Lower lobe of right lung (tissue), 2 donors: ENCODE measurements at regions not wholly inside any gene's neighbourhood (a gene's known extent, or its start where the extent isn't known, plus 50 kb on each side); places are given as distances from the start of the nearest gene placed in this dataset.

ENCODE experiments used
- ATAC-seq, 2 donors: fragments of 200-7000 bp; cut with Tn5 transposase; one replicate each; pipeline ENCODE4 v1.9.1; 2020 to 2022; ENCODE audit warnings: mild to moderate bottlenecking in 2 of 2, moderate library complexity in 2 of 2
- DNase-seq: peaks from one replicate; pipeline ENCODE4 v3.0.0-alpha.2; 2020
- H3K27ac ChIP-seq: fragments of 200-600 bp; one replicate; pipeline ENCODE4 v1.8.0; 2022
- H3K27me3 ChIP-seq: fragments of 200-600 bp; one replicate; pipeline ENCODE4 v1.8.0; 2022; ENCODE audit warnings: low read depth
- H3K36me3 ChIP-seq: fragments of 200-600 bp; one replicate; pipeline ENCODE4 v1.8.0; 2022; ENCODE audit warnings: mild to moderate bottlenecking
- H3K4me1 ChIP-seq: fragments of 200-600 bp; one replicate; pipeline ENCODE4 v1.8.0; 2022
- H3K4me3 ChIP-seq: fragments of 200-600 bp; one replicate; pipeline ENCODE4 v1.8.0; 2022; ENCODE audit warnings: mild to moderate bottlenecking
- H3K9me3 ChIP-seq: fragments of 200-600 bp; one replicate; pipeline ENCODE4 v1.8.0; 2022
- intact Hi-C: fragments of 100-400 bp; cut with DNase I; formaldehyde crosslinking; loops from one replicate; pipeline ENCODE4 v1.11.0; 2022
- TF ChIP-seq, protein P1 (sequence below): fragments of 200-600 bp; IDR thresholded peaks from one replicate; pipeline ENCODE4 v1.8.0; 2022; ENCODE audit warnings: antibody characterized with exemption, mild to moderate bottlenecking
- donor health status: DM: no; HTN: yes; CAD: no; lungs with severe emphysema.

DNA sequence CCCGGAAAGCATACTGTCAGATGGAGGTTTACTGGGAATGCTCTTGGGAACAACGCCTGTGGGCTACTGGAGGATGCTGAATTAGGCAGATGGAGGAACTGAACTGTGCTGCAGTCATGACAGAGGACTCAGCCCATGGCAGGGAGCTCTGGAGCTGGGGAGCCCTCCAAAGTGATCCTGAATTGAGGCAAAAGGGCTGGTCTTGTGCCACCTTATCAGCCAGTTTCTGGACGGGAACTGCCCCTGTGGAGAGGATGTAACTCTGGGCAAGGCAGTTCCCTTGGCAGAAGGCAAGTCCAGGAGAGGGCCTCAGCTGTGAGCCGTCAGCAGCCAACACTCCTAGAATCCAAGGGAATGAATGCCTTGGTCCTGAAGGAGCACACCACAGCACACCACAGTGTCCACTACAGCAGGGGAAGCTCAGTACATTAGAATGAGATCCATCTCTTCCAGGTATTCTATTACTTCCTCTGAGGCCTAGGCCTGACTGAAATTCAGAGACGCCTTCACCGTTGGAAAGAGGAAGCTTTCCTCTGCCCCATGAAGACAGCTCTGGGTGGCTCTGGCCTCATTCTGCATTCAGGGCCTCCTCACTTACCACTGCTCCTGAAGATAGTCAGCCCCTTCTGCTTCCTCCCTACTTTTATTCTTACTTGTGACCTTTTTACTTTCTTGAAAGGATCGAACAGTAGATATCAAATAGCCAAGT lies 139.6 kb upstream of the GPR26 start:
- no peak overlapping the region for H3K27ac ChIP-seq
- peak in 1 of 2 donors; percentile 42 for ATAC-seq
- no peak for DNase-seq
- TF ChIP-seq, protein P1, sequence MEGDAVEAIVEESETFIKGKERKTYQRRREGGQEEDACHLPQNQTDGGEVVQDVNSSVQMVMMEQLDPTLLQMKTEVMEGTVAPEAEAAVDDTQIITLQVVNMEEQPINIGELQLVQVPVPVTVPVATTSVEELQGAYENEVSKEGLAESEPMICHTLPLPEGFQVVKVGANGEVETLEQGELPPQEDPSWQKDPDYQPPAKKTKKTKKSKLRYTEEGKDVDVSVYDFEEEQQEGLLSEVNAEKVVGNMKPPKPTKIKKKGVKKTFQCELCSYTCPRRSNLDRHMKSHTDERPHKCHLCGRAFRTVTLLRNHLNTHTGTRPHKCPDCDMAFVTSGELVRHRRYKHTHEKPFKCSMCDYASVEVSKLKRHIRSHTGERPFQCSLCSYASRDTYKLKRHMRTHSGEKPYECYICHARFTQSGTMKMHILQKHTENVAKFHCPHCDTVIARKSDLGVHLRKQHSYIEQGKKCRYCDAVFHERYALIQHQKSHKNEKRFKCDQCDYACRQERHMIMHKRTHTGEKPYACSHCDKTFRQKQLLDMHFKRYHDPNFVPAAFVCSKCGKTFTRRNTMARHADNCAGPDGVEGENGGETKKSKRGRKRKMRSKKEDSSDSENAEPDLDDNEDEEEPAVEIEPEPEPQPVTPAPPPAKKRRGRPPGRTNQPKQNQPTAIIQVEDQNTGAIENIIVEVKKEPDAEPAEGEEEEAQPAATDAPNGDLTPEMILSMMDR, result no peak
- no peaks in the 10 kb centered on the region for H3K9me3 ChIP-seq
- no peaks in the 10 kb centered on the region for H3K4me1 ChIP-seq
- H3K36me3 ChIP-seq, result no peaks in the 10 kb centered on the region
- no peak overlapping the region for H3K4me3 ChIP-seq
- intact Hi-C loops, result no loop called here
- H3K27me3 ChIP-seq, result peaks cover 3% of the 10 kb centered on the region

DNA sequence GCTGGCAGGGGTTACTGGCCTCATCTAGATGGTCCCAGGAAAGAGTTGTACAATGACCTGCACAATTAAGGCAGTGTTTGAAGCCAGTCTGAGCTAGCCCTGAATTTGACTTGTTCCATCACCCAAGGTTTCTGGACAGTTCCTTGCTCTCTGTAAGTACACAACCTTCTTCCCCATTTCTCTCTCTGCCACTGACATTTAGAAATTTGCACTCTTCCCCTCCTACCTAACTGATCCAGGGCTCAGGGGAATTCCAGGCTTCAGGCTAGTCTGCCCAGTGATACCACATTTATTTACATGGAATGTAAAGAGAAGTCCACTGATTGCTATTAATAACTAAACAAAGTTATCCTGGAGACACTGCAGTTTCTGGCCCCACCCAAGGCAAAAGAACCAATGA lies 139.0 kb upstream of the GPR26 start:
- H3K9me3 ChIP-seq, result peaks cover 1% of the 10 kb centered on the region
- ATAC-seq (no peak), DNase-seq (no peak)
- H3K27ac ChIP-seq, result no peak overlapping the region
- H3K36me3 ChIP-seq, result no peaks in the 10 kb centered on the region
- no peak overlapping the region for H3K4me3 ChIP-seq
- TF ChIP-seq, protein P1, result no peak
- H3K4me1 ChIP-seq, result no peaks in the 10 kb centered on the region
- no peaks in the 10 kb centered on the region for H3K27me3 ChIP-seq
- intact Hi-C loops, result no loop called here

DNA sequence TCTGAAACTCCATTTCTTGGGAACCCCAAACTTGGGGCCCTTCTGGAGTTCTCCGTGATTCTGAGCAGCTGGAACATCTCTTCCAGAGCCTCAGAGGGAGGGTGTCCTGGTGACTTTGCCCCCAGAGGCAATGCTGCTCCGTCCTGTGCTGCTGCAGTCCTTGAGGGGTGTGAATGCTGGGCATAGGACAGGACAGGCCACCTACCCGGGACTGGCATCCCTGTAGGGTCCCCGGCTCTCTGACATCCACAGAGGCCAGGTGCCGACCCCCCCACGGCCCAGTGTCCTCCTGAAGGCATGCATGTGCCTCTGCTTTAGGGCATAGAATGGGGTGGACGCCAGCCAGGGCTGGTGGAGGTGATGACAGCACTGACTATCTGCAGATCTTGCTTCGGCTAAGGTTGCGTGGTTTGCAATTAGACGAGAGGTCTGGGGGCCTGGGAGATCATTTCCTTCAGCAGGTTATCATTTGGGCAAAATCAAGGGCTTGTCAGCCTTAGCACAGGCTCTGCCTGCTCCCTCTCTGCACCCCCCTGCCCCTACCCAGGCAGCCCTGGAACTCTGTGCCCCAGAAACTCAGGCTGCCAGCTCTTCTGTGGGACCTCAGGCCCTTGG lies 136.9 kb upstream of the GPR26 start:
- TF ChIP-seq, protein P1, result no peak
- DNase-seq (no peak), ATAC-seq (peak in 1 of 2 donors; percentile 23)
- Histone ChIP-seq H3K27me3 (no peaks in the 10 kb centered on the region), H3K4me3 (no peak overlapping the region), H3K4me1 (no peaks in the 10 kb centered on the region), H3K36me3 (no peaks in the 10 kb centered on the region), H3K27ac (no peak overlapping the region), H3K9me3 (peaks cover 5% of the 10 kb centered on the region)
- intact Hi-C loops, result no loop called here

DNA sequence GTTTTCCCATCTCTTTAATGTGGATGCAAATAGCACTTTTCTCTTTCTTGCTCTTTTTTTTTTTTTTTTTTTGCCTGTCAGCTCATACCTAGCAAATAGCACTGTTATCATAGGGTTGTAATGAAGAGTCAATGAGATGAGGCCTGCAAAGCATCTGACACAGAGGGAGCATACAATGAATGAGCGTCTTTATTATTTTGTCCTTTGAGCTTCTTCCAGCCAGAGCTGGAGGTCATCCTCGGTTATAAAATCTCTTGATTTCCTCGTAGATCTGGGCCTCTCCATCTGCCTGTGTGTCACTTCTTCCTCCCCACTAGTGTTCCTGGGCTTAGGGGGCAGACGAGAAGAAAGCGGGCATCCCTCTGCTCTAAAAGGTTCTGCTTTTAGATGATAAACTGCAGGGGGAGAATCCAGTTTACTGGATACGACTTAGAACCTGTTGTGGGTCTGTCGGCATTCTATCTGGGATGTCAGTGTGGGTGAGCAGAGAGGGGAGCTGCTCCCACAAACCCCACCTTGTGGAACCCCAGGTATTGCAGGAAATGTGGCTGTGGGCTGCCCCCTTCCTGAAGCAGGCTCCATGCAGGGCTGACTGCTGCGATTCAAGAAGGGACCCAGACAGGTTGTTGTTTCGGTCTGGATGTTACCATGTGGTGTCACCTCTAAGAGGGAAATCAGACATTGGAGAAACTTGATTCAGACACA lies 135.8 kb upstream of the GPR26 start:
- H3K9me3 ChIP-seq, result peaks cover 5% of the 10 kb centered on the region

DNA sequence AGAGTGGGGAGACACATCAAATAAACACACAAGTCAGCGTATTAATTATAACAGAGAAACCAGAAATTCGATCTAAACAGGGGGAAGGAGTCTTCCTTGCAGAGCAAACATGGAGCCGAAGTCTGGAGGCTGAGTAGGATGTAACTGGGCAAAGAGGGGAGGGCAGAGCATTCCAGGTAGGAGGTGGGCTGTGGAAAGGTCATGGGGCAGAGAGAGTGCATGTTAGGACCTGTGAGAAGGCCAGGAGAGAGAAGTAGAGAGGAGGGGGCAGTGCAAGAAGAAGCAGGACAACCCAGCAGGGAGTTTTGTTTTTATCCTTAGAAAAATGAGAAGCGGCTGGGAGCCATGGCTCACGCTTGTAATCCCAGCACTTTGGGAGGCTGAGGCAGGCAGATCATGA lies 130.8 kb upstream of the GPR26 start:
- H3K36me3 ChIP-seq, result no peaks in the 10 kb centered on the region
- DNase-seq (no peak), ATAC-seq (no peak)
- H3K9me3 ChIP-seq, result peaks cover 5% of the 10 kb centered on the region
- no peaks in the 10 kb centered on the region for H3K4me1 ChIP-seq
- H3K4me3 ChIP-seq, result no peak overlapping the region
- H3K27me3 ChIP-seq, result no peaks in the 10 kb centered on the region
- TF ChIP-seq, protein P1, result no peak
- intact Hi-C loops, result no loop called here
- no peak overlapping the region for H3K27ac ChIP-seq

More for the DNA sequence above, 135.8 kb upstream of the GPR26 start:
- intact Hi-C loops, result no loop called here
- DNase-seq (no peak), ATAC-seq (no peak)
- Histone ChIP-seq H3K4me1 (no peaks in the 10 kb centered on the region), H3K4me3 (no peak overlapping the region), H3K27ac (no peak overlapping the region), H3K36me3 (no peaks in the 10 kb centered on the region), H3K27me3 (no peaks in the 10 kb centered on the region)
- TF ChIP-seq, protein P1, result no peak
